MM.1S (cell line): ENCODE measurements at regions not wholly inside any gene's neighbourhood (a gene's known extent, or its start where the extent isn't known, plus 50 kb on each side); places are given as distances from the start of the nearest gene placed in this dataset.

Source experiments
- DNase-seq: peaks from one replicate; pipeline ENCODE4 v3.0.0-alpha.2; 2015
- H2AFZ ChIP-seq: fragments of 300-600 bp; sonication (generic); 2 replicates; pipeline ENCODE4 v1.6.0; 2016; ENCODE audit warnings: antibody characterized with exemption, low read length
- H3F3A ChIP-seq: fragments of 300-600 bp; sonication (generic); 2 replicates; pipeline ENCODE4 v1.6.1; 2016; ENCODE audit warnings: mild to moderate bottlenecking, antibody characterized with exemption, low read length, moderate library complexity, mixed read lengths; ENCODE audit not compliant: insufficient read depth
- H3K27ac ChIP-seq: fragments of 300-600 bp; sonication (generic); 2 replicates; pipeline ENCODE4 v1.5.1; 2016; ENCODE audit warnings: mild to moderate bottlenecking, low read length
- H3K27me3 ChIP-seq: fragments of 300-600 bp; sonication (generic); replicated peaks from 2 replicates; pipeline ENCODE4 v1.6.0; 2016; ENCODE audit warnings: low read length; ENCODE audit not compliant: insufficient read depth
- H3K36me3 ChIP-seq: fragments of 300-600 bp; sonication (generic); replicated peaks from 2 replicates; pipeline ENCODE4 v1.6.1; 2016; ENCODE audit warnings: mild to moderate bottlenecking, low read length, mixed read lengths; ENCODE audit not compliant: insufficient read depth
- H3K4me1 ChIP-seq: fragments of 300-600 bp; sonication (generic); 2 replicates; pipeline ENCODE4 v1.6.1; 2016; ENCODE audit warnings: low read length, mixed read lengths
- H3K4me2 ChIP-seq: fragments of 300-600 bp; sonication (generic); 2 replicates; pipeline ENCODE4 v1.6.0; 2016; ENCODE audit warnings: low read depth, low read length
- H3K4me3 ChIP-seq: fragments of 300-600 bp; sonication (generic); 2 replicates; pipeline ENCODE4 v1.5.1; 2016; ENCODE audit warnings: low read length, mixed read lengths
- H3K79me2 ChIP-seq: fragments of 300-600 bp; sonication (generic); 2 replicates; pipeline ENCODE4 v1.6.1; 2016; ENCODE audit warnings: mixed run types, low read length, mixed read lengths
- H3K9ac ChIP-seq: fragments of 300-600 bp; sonication (generic); 2 replicates; pipeline ENCODE4 v1.6.1; 2016; ENCODE audit warnings: low read length, mixed read lengths
- H3K9me2 ChIP-seq: fragments of 300-600 bp; sonication (generic); replicated peaks from 2 replicates; pipeline ENCODE4 v1.6.1; 2016; ENCODE audit warnings: mild to moderate bottlenecking, low read length, mixed read lengths; ENCODE audit not compliant: insufficient read depth
- H3K9me3 ChIP-seq: fragments of 300-600 bp; sonication (generic); replicated peaks from 2 replicates; pipeline ENCODE4 v1.6.1; 2016; ENCODE audit warnings: mild to moderate bottlenecking, low read length, mixed read lengths; ENCODE audit not compliant: insufficient read depth
- H4K20me1 ChIP-seq: fragments of 300-600 bp; sonication (generic); 2 replicates; pipeline ENCODE4 v1.6.1; 2016; ENCODE audit warnings: mild to moderate bottlenecking, low read length, moderate library complexity, mixed read lengths; ENCODE audit not compliant: insufficient read depth
- CTCF ChIP-seq: fragments of 300-600 bp; sonication (generic); IDR thresholded peaks from 2 replicates; pipeline ENCODE4 v1.5.1; 2016; ENCODE audit warnings: antibody characterized with exemption, low read length, mixed read lengths
- EZH2 ChIP-seq: fragments of 300-600 bp; sonication (generic); optimal IDR thresholded peaks from 2 replicates; pipeline ENCODE3; 2017; ENCODE audit warnings: low read depth, mild to moderate bottlenecking, antibody characterized with exemption, low read length, mixed read lengths
- EZH2phosphoT487 ChIP-seq: fragments of 300-600 bp; sonication (generic); IDR thresholded peaks from 2 replicates; pipeline ENCODE4 v1.6.1; 2018; ENCODE audit warnings: antibody characterized with exemption, low read length

- Histone ChIP-seq H3K27ac (no peak overlapping the region), H3K9ac (no peak overlapping the region)
- TF ChIP-seq EZH2 (no peak), CTCF (no peak), EZH2phosphoT487 (no peak)
Measured at GRCh38 chr17:69869667-69870066, 205.4 kb upstream of the KCNJ16 start.

GRCh38 chr17:69870091-69870530, 204.9 kb upstream of the KCNJ16 start:
- Histone ChIP-seq H3K9ac (no peak overlapping the region), H3K79me2 (no peaks in the 10 kb centered on the region), H4K20me1 (no peaks in the 10 kb centered on the region), H3K27ac (no peak overlapping the region), H3K4me3 (no peak overlapping the region), H3F3A (no peaks in the 10 kb centered on the region), H3K36me3 (no peaks in the 10 kb centered on the region), H3K4me2 (no peak overlapping the region), H3K9me3 (no peaks in the 10 kb centered on the region), H3K27me3 (no peaks in the 10 kb centered on the region), H3K9me2 (no peaks in the 10 kb centered on the region), H2AFZ (no peak overlapping the region), H3K4me1 (no peaks in the 10 kb centered on the region)
- DNase-seq = no peak
- TF ChIP-seq EZH2phosphoT487 (no peak), CTCF (no peak), EZH2 (no peak)

More at GRCh38 chr17:69869667-69870066, 205.4 kb upstream of the KCNJ16 start:
- H3K4me2 ChIP-seq = no peak overlapping the region
- H2AFZ ChIP-seq = no peak overlapping the region
- no peaks in the 10 kb centered on the region for H3K36me3 ChIP-seq
- H3K27me3 ChIP-seq = no peaks in the 10 kb centered on the region
- no peaks in the 10 kb centered on the region for H3K4me1 ChIP-seq
- no peak for DNase-seq
- H3K4me3 ChIP-seq = no peak overlapping the region
- H4K20me1 ChIP-seq = no peaks in the 10 kb centered on the region
- no peaks in the 10 kb centered on the region for H3K79me2 ChIP-seq
- no peaks in the 10 kb centered on the region for H3K9me3 ChIP-seq
- H3K9me2 ChIP-seq = no peaks in the 10 kb centered on the region
- no peaks in the 10 kb centered on the region for H3F3A ChIP-seq

- Histone ChIP-seq H3K79me2 (no peaks in the 10 kb centered on the region), H3K36me3 (no peaks in the 10 kb centered on the region), H2AFZ (no peak overlapping the region), H3K9ac (no peak overlapping the region), H3K9me3 (no peaks in the 10 kb centered on the region), H3K4me2 (no peak overlapping the region), H3K4me3 (no peak overlapping the region), H3K4me1 (no peaks in the 10 kb centered on the region), H4K20me1 (no peaks in the 10 kb centered on the region), H3K9me2 (no peaks in the 10 kb centered on the region), H3K27me3 (no peaks in the 10 kb centered on the region), H3K27ac (no peak overlapping the region), H3F3A (no peaks in the 10 kb centered on the region)
- TF ChIP-seq CTCF (no peak), EZH2 (no peak), EZH2phosphoT487 (no peak)
- no peak for DNase-seq
Measured at GRCh38 chr17:69870751-69871199, 204.2 kb upstream of the KCNJ16 start.

- TF ChIP-seq CTCF (no peak), EZH2phosphoT487 (no peak), EZH2 (no peak)
- no peaks in the 10 kb centered on the region for H3K4me1 ChIP-seq
- no peaks in the 10 kb centered on the region for H3K9me3 ChIP-seq
- H3K27me3 ChIP-seq = no peaks in the 10 kb centered on the region
- H3K9ac ChIP-seq = no peak overlapping the region
- no peaks in the 10 kb centered on the region for H3K9me2 ChIP-seq
- H3K27ac ChIP-seq = no peak overlapping the region
- DNase-seq = no peak
- no peaks in the 10 kb centered on the region for H3K79me2 ChIP-seq
- no peaks in the 10 kb centered on the region for H3K36me3 ChIP-seq
- no peak overlapping the region for H3K4me3 ChIP-seq
- no peak overlapping the region for H3K4me2 ChIP-seq
- no peak overlapping the region for H2AFZ ChIP-seq
- no peaks in the 10 kb centered on the region for H4K20me1 ChIP-seq
- H3F3A ChIP-seq = no peaks in the 10 kb centered on the region
Measured at GRCh38 chr17:69871318-69871717, 203.7 kb upstream of the KCNJ16 start.
